ENCODE measurements at regions not wholly inside any gene's neighbourhood (a gene's known extent, or its start where the extent isn't known, plus 50 kb on each side); places are given as distances from the start of the nearest gene placed in this dataset.

DNA sequence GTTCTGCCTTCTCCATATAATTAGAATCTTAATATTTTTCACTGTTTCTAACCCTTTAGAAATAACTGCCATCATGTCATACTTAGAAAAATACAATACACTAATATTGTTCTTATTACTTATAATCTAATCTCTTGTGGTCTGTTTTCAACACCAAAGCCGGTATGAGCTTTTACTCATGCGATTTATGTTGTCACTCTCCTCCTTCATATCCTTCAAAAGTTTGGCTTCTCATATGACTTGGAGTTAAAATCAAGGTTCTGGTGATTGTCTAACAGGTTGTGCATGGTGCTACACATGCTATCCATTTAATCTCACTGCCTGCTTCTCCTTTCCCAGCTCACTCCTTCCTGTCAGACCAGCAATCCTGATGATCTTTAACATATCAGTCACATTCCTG is 1392.9 kb downstream of the ARAP2 start:
- TF ChIP-seq, protein P1, sequence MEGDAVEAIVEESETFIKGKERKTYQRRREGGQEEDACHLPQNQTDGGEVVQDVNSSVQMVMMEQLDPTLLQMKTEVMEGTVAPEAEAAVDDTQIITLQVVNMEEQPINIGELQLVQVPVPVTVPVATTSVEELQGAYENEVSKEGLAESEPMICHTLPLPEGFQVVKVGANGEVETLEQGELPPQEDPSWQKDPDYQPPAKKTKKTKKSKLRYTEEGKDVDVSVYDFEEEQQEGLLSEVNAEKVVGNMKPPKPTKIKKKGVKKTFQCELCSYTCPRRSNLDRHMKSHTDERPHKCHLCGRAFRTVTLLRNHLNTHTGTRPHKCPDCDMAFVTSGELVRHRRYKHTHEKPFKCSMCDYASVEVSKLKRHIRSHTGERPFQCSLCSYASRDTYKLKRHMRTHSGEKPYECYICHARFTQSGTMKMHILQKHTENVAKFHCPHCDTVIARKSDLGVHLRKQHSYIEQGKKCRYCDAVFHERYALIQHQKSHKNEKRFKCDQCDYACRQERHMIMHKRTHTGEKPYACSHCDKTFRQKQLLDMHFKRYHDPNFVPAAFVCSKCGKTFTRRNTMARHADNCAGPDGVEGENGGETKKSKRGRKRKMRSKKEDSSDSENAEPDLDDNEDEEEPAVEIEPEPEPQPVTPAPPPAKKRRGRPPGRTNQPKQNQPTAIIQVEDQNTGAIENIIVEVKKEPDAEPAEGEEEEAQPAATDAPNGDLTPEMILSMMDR (IDR thresholded peaks at IDR 0.05), result no peak
- TF ChIP-seq POLR2A (IDR thresholded peaks at IDR 0.05), result no peak
- no peak for TF ChIP-seq POLR2AphosphoS5 (IDR thresholded peaks at IDR 0.05)
